ENCODE measurements at regions not wholly inside any gene's neighbourhood (a gene's known extent, or its start where the extent isn't known, plus 50 kb on each side); places are given as distances from the start of the nearest gene placed in this dataset.
A peak's percentile ranks its signal among the peaks of the same experiment; 100 is the strongest.

DNA sequence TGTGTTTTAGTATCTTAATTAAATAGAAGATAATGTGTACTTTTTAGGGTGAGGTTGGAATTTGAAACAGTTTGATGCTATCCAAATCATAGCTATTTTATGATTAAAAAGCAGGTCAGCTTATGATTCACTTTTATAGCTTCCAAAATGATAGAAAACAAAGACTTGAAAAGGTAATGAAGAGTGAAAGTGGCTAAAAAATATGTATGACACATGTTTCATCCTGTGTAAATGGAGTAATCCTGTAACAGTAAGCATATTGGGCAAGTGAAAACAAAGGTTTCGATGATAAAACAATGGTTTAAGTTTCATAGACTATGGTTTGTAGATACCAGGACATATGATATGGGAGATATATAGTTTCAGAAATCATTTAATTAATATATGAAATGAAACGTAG, 456.2 kb downstream of the PCDH20 start:
- Mint-ChIP-seq H3K4me3 (ENCODE audit: unreplicated experiment) (no peak overlapping the region), H3K36me3 (ENCODE audit: unreplicated experiment) (no peaks in the 10 kb centered on the region), H3K27ac (ENCODE audit: unreplicated experiment) (no peak overlapping the region), H3K9me3 (ENCODE audit: unreplicated experiment) (no peaks in the 10 kb centered on the region), H3K27me3 (ENCODE audit: unreplicated experiment) (peaks cover 8% of the 10 kb centered on the region), H3K4me1 (ENCODE audit: unreplicated experiment) (no peaks in the 10 kb centered on the region)
- TF ChIP-seq, protein P1, sequence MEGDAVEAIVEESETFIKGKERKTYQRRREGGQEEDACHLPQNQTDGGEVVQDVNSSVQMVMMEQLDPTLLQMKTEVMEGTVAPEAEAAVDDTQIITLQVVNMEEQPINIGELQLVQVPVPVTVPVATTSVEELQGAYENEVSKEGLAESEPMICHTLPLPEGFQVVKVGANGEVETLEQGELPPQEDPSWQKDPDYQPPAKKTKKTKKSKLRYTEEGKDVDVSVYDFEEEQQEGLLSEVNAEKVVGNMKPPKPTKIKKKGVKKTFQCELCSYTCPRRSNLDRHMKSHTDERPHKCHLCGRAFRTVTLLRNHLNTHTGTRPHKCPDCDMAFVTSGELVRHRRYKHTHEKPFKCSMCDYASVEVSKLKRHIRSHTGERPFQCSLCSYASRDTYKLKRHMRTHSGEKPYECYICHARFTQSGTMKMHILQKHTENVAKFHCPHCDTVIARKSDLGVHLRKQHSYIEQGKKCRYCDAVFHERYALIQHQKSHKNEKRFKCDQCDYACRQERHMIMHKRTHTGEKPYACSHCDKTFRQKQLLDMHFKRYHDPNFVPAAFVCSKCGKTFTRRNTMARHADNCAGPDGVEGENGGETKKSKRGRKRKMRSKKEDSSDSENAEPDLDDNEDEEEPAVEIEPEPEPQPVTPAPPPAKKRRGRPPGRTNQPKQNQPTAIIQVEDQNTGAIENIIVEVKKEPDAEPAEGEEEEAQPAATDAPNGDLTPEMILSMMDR (IDR thresholded peaks at IDR 0.05): no peak
- no peak for DNase-seq (ENCODE audit: extremely low spot score, unreplicated experiment)

GRCh38 chr13:60957816-60958215, 457.8 kb downstream of the PCDH20 start:
- no peak overlapping the region for H3K27ac Mint-ChIP-seq (ENCODE audit: unreplicated experiment)
- TF ChIP-seq, protein P1 (IDR thresholded peaks at IDR 0.05): peak; percentile 38

GRCh38 chr13:60945396-60945795, 470.3 kb downstream of the PCDH20 start:
- no peaks in the 10 kb centered on the region for H3K27me3 Mint-ChIP-seq (ENCODE audit: unreplicated experiment)
- no peaks in the 10 kb centered on the region for H3K4me1 Mint-ChIP-seq (ENCODE audit: unreplicated experiment)
- DNase-seq (ENCODE audit: extremely low spot score, unreplicated experiment): no peak
- H3K9me3 Mint-ChIP-seq (ENCODE audit: unreplicated experiment): no peaks in the 10 kb centered on the region
- no peak overlapping the region for H3K4me3 Mint-ChIP-seq (ENCODE audit: unreplicated experiment)
- TF ChIP-seq, protein P1 (IDR thresholded peaks at IDR 0.05): no peak
- no peak overlapping the region for H3K27ac Mint-ChIP-seq (ENCODE audit: unreplicated experiment)
- H3K36me3 Mint-ChIP-seq (ENCODE audit: unreplicated experiment): no peaks in the 10 kb centered on the region

More at GRCh38 chr13:60957816-60958215, 457.8 kb downstream of the PCDH20 start:
- Mint-ChIP-seq H3K4me1 (ENCODE audit: unreplicated experiment) (no peaks in the 10 kb centered on the region), H3K36me3 (ENCODE audit: unreplicated experiment) (no peaks in the 10 kb centered on the region), H3K9me3 (ENCODE audit: unreplicated experiment) (no peaks in the 10 kb centered on the region), H3K27me3 (ENCODE audit: unreplicated experiment) (peaks cover 7% of the 10 kb centered on the region), H3K4me3 (ENCODE audit: unreplicated experiment) (no peak overlapping the region)
- no peak for DNase-seq (ENCODE audit: extremely low spot score, unreplicated experiment)

DNA sequence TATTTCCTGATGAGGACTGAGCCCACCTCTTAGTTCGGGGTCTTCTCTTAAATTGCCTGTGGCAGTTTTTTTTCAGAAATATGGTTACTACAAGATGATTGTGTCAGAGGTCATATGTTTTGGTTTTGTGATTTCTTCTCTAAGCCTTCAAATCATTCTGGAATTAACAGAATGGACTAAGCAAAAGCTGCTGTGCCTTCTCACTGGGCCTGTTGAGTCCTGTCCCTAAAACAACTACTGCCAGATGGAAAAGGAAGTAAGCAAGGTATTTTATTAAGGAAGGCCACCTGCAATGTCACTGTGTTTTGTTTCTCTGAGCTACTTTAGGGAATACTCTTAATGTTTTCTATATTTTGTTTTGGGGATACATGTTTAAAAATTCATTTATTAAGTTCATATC, 470.8 kb downstream of the PCDH20 start:
- TF ChIP-seq, protein P1 (IDR thresholded peaks at IDR 0.05): no peak
- DNase-seq (ENCODE audit: extremely low spot score, unreplicated experiment): no peak
- H3K4me3 Mint-ChIP-seq (ENCODE audit: unreplicated experiment): no peak overlapping the region
- no peak overlapping the region for H3K27ac Mint-ChIP-seq (ENCODE audit: unreplicated experiment)
- no peaks in the 10 kb centered on the region for H3K36me3 Mint-ChIP-seq (ENCODE audit: unreplicated experiment)
- H3K27me3 Mint-ChIP-seq (ENCODE audit: unreplicated experiment): no peaks in the 10 kb centered on the region
- no peaks in the 10 kb centered on the region for H3K4me1 Mint-ChIP-seq (ENCODE audit: unreplicated experiment)
- no peaks in the 10 kb centered on the region for H3K9me3 Mint-ChIP-seq (ENCODE audit: unreplicated experiment)

DNA sequence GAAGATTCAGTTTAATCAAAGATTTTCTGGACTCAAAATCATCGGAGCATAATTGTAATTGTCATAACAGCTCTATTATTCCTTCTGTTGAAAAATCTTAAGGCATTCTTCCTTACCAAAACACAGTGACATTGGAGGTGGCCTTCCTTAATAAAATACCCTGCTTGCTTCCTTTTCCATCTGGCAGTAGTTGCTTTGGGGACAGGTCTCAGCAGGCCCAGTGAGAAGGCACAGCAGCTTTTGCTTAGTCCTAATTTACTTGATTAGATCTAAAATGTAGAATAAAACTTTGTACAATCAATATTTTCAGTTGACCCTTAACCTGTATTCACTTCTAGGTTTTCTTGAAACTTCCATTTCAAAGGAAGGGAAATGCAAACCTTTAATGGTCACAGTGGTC, 471.6 kb downstream of the PCDH20 start:
- Mint-ChIP-seq H3K4me3 (ENCODE audit: unreplicated experiment) (no peak overlapping the region), H3K27me3 (ENCODE audit: unreplicated experiment) (no peaks in the 10 kb centered on the region), H3K36me3 (ENCODE audit: unreplicated experiment) (no peaks in the 10 kb centered on the region), H3K9me3 (ENCODE audit: unreplicated experiment) (no peaks in the 10 kb centered on the region), H3K4me1 (ENCODE audit: unreplicated experiment) (no peaks in the 10 kb centered on the region), H3K27ac (ENCODE audit: unreplicated experiment) (no peak overlapping the region)
- DNase-seq (ENCODE audit: extremely low spot score, unreplicated experiment): no peak
- TF ChIP-seq, protein P1 (IDR thresholded peaks at IDR 0.05): no peak

Measured in osteocyte (in vitro differentiated cells).